ENCODE measurements at regions not wholly inside any gene's neighbourhood (a gene's known extent, or its start where the extent isn't known, plus 50 kb on each side); places are given as distances from the start of the nearest gene placed in this dataset.

- Histone ChIP-seq H3K27me3 (replicated peaks in 1 of 2; ENCODE audit: control insufficient read depth in 2 of 2, insufficient read depth in 2 of 2, low read length in 1 of 2) (no peaks in the 10 kb centered on the region), H3K4me1 (ENCODE audit: control insufficient read depth, insufficient read depth, low read length) (no peaks in the 10 kb centered on the region), H3K9me3 (replicated peaks; ENCODE audit: control insufficient read depth, insufficient read depth, low read length) (no peaks in the 10 kb centered on the region), H3K4me3 (no peak overlapping the region), H3K9ac (ENCODE audit: control insufficient read depth, insufficient read depth, low read length) (no peak overlapping the region), H3K4me2 (ENCODE audit: control insufficient read depth, insufficient read depth) (no peak overlapping the region), H4K20me1 (ENCODE audit: control insufficient read depth, insufficient read depth) (no peaks in the 10 kb centered on the region), H3K27ac (ENCODE audit: control insufficient read depth, insufficient read depth) (no peak overlapping the region), H2AFZ (ENCODE audit: control insufficient read depth, low read depth, low read length) (no peak overlapping the region), H3K79me2 (ENCODE audit: control insufficient read depth, insufficient read depth, low read length) (no peaks in the 10 kb centered on the region), H3K36me3 (ENCODE audit: control insufficient read depth in 2 of 2, insufficient read depth in 2 of 2, low read length in 1 of 2) (no peaks in the 10 kb centered on the region)
- 25% methylated on average over 4 of the region's 4 CpGs for WGBS (ENCODE audit: insufficient coverage, insufficient replicate concordance, low lambda C conversion rate, missing lambda C conversion rate)
- intact Hi-C loops (cut with micrococcal nuclease; ENCODE audit: unreplicated experiment) (no loop called here), in situ Hi-C loops (cut with MboI) (no loop called here)
- BruUV-seq (replicated peaks) = no TSS peak
- ChIA-PET RAD21 (ENCODE audit: unreplicated experiment) (no interaction called here), CTCF (no interaction called here), POLR2A (no interaction called here), SMC1A (ENCODE audit: uncharacterized antibody, unreplicated experiment) (no interaction called here)
- TF ChIP-seq SIN3A (IDR thresholded peaks at IDR 0.05; ENCODE audit: low read depth, low read length) (no peak), POLR2AphosphoS5 (IDR thresholded peaks at IDR 0.05; ENCODE audit: low read length) (no peak), PBX3 (IDR thresholded peaks at IDR 0.05; ENCODE audit: insufficient replicate concordance, low read depth, low read length) (no peak), ZSCAN29 (IDR thresholded peaks at IDR 0.05) (no peak), BCLAF1 (IDR thresholded peaks at IDR 0.05) (no peak), EZH2 (IDR thresholded peaks at IDR 0.05; ENCODE audit: borderline replicate concordance, control insufficient read depth, low read depth, low read length) (no peak), IKZF2 (IDR thresholded peaks at IDR 0.05) (no peak)
- ATAC-seq = no peak
- no peak for FAIRE-seq
- DNase-seq (ENCODE audit: low read depth, low spot score) = no peak
Observed at GRCh38 chr1:103194984-103195383, 86.7 kb upstream of the COL11A1 start.
